ENCODE measurements at regions not wholly inside any gene's neighbourhood (a gene's known extent, or its start where the extent isn't known, plus 50 kb on each side); places are given as distances from the start of the nearest gene placed in this dataset.

DNA sequence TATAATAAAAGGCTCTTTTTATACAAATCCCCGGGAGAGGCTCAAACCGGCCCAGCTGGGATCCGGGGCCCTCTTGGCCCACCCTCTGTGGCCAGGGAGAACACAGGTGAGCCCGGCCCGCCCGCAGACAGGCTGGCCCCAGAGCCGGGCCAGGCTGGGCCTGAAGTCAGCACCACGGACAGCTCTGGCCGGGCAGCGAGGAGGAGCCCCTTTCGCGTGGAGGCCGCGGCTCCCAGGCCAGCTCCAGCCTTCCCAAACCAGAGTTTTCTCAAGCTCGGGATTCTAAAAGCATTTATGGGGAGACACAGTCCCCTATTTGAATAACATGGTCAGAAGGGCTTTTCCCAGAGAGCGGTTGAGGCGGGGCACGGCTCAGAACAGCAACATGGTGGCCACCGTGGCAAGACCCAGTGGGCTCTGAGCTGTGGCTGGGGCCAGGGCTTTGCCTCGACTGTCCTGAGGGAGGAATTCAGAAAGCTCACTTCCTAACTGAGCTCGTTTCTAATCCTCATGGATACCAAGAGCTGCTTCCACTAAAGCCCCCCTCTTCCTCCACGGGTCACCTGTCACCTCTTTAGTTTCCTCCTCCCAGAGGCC lies 115.4 kb downstream of the BRD1 start:
- H3K4me3 ChIP-seq (ENCODE audit: low read length) = no peak overlapping the region
- ChIA-PET POLR2A (no interaction called here), CTCF (interaction anchor here (1.1 kb wide), 1 partner anchor 12 kb away, joined by 3 read pairs; no protein-coding TSS in a partner anchor)
- peaks cover 0 to 16% (median 0%) of the 10 kb centered on the region in 3 donors for H3K36me3 Mint-ChIP-seq
- DNase-seq = no peak
- H3K27me3 ChIP-seq (ENCODE audit: insufficient read depth, low read length, poor library complexity, severe bottlenecking) = peaks cover 12% of the 10 kb centered on the region
- H3K27me3 Mint-ChIP-seq = peaks cover 26 to 49% of the 10 kb centered on the region in 2 donors
- H3K4me3 Mint-ChIP-seq = no peak overlapping the region
- H3K9me3 ChIP-seq (ENCODE audit: low read length) = no peaks in the 10 kb centered on the region
- peaks cover 0 to 15% (median 12%) of the 10 kb centered on the region in 5 donors for H3K9me3 Mint-ChIP-seq
- no peaks in the 10 kb centered on the region for H3K4me1 Mint-ChIP-seq
- no peak overlapping the region for H3K27ac Mint-ChIP-seq
- no peak overlapping the region for H3K27ac ChIP-seq (ENCODE audit: low read depth, low read length)
- no peaks in the 10 kb centered on the region for H3K4me1 ChIP-seq (ENCODE audit: insufficient read depth, low read length)
- no peaks in the 10 kb centered on the region for H3K36me3 ChIP-seq (ENCODE audit: insufficient read depth, low read length)

DNA sequence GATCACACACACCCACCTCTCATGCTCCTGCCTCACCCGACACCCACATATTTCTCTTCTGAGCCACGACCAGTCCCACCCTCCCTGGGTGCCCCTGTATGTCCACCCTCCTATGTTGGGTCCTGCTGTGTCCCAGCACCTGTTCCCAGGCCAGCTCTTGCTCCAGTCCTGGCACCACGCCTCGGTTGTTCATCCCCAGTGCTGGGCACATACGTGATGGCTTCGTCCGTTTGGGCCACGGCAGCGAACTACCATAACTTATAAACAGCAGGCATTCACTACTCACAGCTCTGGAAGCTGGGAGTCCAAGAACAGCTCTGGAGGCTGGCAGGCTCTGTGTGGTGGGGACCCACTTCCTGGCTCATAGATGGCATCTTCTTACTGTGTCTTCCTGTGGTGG lies 116.9 kb downstream of the BRD1 start:
- H3K36me3 Mint-ChIP-seq = peaks cover 0 to 16% (median 0%) of the 10 kb centered on the region in 3 donors
- H3K4me1 ChIP-seq (ENCODE audit: insufficient read depth, low read length) = peaks cover 3% of the 10 kb centered on the region

DNA sequence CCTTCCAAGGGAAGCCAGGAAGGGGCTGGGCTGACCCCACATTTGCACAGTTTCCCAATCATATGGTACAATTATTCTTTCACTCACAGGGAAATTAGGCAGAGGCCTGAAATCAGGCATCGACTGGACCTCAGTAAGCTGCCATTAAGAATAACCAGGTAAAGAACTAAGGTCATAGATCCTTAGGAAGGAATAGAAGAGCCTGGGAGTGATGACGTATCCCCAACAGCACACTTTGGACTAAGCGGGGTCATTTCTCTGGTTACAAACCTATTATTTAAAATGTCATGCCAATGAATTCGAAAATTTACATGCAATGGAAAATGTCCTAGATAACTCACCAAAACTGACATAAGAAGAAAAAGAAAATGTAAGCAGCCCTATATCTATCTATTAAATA lies 118.2 kb downstream of the BRD1 start:
- Mint-ChIP-seq H3K4me3 (no peak overlapping the region), H3K4me1 (no peaks in the 10 kb centered on the region), H3K36me3 (peaks cover 0 to 16% (median 0%) of the 10 kb centered on the region in 3 donors), H3K27me3 (peaks cover 29 to 64% of the 10 kb centered on the region in 2 donors), H3K9me3 (peaks cover 0 to 15% (median 12%) of the 10 kb centered on the region in 5 donors), H3K27ac (no peak overlapping the region)
- peaks cover 12% of the 10 kb centered on the region for H3K27me3 ChIP-seq (ENCODE audit: insufficient read depth, low read length, poor library complexity, severe bottlenecking)
- DNase-seq = no peak
- H3K36me3 ChIP-seq (ENCODE audit: insufficient read depth, low read length) = no peaks in the 10 kb centered on the region
- CTCF ChIA-PET = no interaction called here
- POLR2A ChIA-PET = no interaction called here
- no peak overlapping the region for H3K27ac ChIP-seq (ENCODE audit: low read depth, low read length)
- no peak overlapping the region for H3K4me3 ChIP-seq (ENCODE audit: low read length)
- H3K4me1 ChIP-seq (ENCODE audit: insufficient read depth, low read length) = peaks cover 6% of the 10 kb centered on the region
- no peaks in the 10 kb centered on the region for H3K9me3 ChIP-seq (ENCODE audit: low read length)

More for the DNA sequence above, 116.9 kb downstream of the BRD1 start:
- peaks cover 27 to 60% of the 10 kb centered on the region in 2 donors for H3K27me3 Mint-ChIP-seq
- no peaks in the 10 kb centered on the region for H3K4me1 Mint-ChIP-seq
- Histone ChIP-seq H3K27ac (ENCODE audit: low read depth, low read length) (no peak overlapping the region), H3K27me3 (ENCODE audit: insufficient read depth, low read length, poor library complexity, severe bottlenecking) (peaks cover 12% of the 10 kb centered on the region), H3K4me3 (ENCODE audit: low read length) (no peak overlapping the region), H3K9me3 (ENCODE audit: low read length) (no peaks in the 10 kb centered on the region), H3K36me3 (ENCODE audit: insufficient read depth, low read length) (no peaks in the 10 kb centered on the region)
- ChIA-PET POLR2A (no interaction called here), CTCF (no interaction called here)
- no peak overlapping the region for H3K27ac Mint-ChIP-seq
- no peak overlapping the region for H3K4me3 Mint-ChIP-seq
- H3K9me3 Mint-ChIP-seq = peaks cover 0 to 15% (median 12%) of the 10 kb centered on the region in 5 donors
- DNase-seq = no peak

DNA sequence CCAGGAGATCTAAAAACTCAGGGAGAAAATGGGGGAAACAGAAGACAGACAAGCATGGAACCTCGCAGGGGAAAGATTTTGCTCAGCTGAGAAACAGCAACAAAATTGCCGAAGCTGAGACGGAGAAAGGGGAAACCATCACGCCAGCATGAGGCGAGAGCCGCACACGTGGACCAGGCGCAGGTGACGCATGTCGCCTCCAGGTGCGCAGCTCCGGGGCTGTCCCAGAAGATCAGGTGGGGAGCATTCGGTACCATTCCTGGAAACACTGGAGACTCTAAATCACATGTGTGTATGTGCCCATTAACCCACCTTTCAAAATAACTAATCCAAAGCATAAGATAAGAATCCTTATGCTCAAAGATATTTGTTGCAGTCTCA lies 121.7 kb downstream of the BRD1 start:
- no peak overlapping the region for H3K4me3 ChIP-seq (ENCODE audit: low read length)
- H3K27ac Mint-ChIP-seq = peak overlapping the region in 1 of 8 donors; percentile 56
- peaks cover 10 to 28% (median 25%) of the 10 kb centered on the region in 5 donors for H3K9me3 Mint-ChIP-seq
- peaks cover 36 to 62% of the 10 kb centered on the region in 2 donors for H3K27me3 Mint-ChIP-seq
- ChIA-PET CTCF (no interaction called here), POLR2A (no interaction called here)
- peaks cover 3% of the 10 kb centered on the region for H3K9me3 ChIP-seq (ENCODE audit: low read length)
- peaks cover 6% of the 10 kb centered on the region for H3K4me1 ChIP-seq (ENCODE audit: insufficient read depth, low read length)
- H3K27ac ChIP-seq (ENCODE audit: low read depth, low read length) = no peak overlapping the region
- no peaks in the 10 kb centered on the region for H3K36me3 ChIP-seq (ENCODE audit: insufficient read depth, low read length)
- H3K27me3 ChIP-seq (ENCODE audit: insufficient read depth, low read length, poor library complexity, severe bottlenecking) = peaks cover 8% of the 10 kb centered on the region
- no peaks in the 10 kb centered on the region for H3K4me1 Mint-ChIP-seq
- no peak overlapping the region for H3K4me3 Mint-ChIP-seq
- DNase-seq = no peak
- H3K36me3 Mint-ChIP-seq = peaks cover 0 to 17% (median 0%) of the 10 kb centered on the region in 3 donors

DNA sequence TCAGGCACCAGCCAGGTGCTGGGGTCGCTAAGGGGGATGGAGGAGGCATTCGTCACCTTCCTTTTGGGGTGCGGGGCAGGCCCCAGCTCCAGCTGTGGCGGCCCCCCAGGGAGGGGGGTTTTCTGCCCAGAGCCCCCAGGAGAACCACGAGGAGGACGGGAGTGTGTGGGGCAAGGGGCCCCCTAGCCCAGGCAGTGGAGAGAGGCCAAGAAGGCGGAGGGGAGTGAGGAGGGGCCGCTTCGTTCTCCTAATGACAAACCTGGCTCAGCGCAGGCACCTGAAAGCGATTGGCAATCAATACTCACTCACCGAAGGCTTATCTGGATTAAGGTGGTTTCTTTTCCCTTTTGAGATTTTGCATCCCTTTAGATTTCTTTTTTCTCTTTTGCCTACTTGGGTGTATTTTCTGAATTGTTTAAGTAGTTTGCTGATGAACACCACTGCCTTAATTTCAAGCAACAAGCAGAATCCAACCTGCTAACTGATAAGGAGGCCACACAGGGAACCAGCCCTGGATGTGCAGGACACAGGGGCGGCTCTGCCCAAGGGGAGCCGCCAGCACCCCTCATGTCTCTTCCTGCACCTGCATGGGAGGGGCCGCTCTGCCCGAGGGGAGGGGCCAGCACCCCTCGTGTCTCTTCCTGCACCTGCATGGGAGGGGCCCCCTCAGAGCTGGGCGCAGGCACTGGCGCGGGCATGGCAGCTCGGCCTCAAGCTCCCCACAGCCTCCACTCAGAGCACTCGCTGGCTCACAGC lies 122.3 kb downstream of the BRD1 start:
- peaks cover 6% of the 10 kb centered on the region for H3K4me1 ChIP-seq (ENCODE audit: insufficient read depth, low read length)
- no peak overlapping the region for H3K4me3 ChIP-seq (ENCODE audit: low read length)
- Mint-ChIP-seq H3K36me3 (peaks cover 0 to 12% (median 0%) of the 10 kb centered on the region in 3 donors), H3K9me3 (peaks cover 10 to 28% (median 20%) of the 10 kb centered on the region in 5 donors), H3K4me3 (no peak overlapping the region), H3K4me1 (no peaks in the 10 kb centered on the region), H3K27ac (peak overlapping the region in 2 of 8 donors; percentile 19 to 56), H3K27me3 (peaks cover 38 to 62% of the 10 kb centered on the region in 2 donors)
- CTCF ChIA-PET = no interaction called here
- peaks cover 3% of the 10 kb centered on the region for H3K9me3 ChIP-seq (ENCODE audit: low read length)
- POLR2A ChIA-PET = no interaction called here
- H3K27me3 ChIP-seq (ENCODE audit: insufficient read depth, low read length, poor library complexity, severe bottlenecking) = peaks cover 3% of the 10 kb centered on the region
- H3K36me3 ChIP-seq (ENCODE audit: insufficient read depth, low read length) = no peaks in the 10 kb centered on the region
- peak in 1 of 5 donors; percentile 30 for DNase-seq
- H3K27ac ChIP-seq (ENCODE audit: low read depth, low read length) = no peak overlapping the region

DNA sequence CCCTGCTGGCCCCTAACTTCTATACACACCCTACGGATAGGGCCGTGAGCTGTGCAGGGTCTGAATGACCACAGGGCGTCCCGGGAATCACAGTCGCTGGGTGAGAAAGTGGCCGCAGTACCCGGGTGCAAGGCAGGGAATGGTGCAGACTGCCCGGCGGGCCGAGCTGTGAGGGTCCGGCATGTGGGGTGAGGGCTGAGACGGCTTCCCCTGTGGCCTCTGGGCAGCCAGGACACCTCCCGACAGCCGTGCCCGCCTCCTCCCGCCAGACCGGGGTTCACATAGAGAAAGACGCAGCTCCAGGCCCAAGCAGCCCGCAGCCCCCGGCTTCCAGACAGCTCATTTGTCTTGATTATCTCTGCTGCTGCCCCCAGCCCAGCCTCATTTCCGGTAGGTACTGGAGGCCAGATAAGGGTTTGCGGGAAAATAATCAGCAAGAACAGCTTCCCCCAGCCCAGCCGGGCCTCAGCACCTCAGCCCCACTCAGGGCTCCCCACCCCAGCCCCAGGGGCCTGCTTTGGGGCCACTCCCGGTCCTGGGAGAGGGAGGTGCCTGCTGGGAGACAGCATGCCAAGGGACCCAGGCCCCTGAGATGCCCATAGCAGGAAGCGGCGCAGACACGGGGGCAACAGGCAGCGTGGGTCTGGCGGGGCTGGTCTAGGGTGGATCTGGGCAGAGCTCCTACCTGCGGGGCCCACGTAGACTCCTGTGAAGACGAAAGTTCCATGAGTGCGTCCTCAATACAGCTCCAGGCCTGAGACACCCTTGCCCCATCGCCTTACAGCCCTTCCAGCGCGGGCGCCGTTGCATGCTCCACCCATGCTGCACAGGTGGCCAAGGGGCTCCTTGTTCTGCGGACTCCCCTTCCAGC lies 123.1 kb downstream of the BRD1 start:
- no peak overlapping the region for H3K27ac ChIP-seq (ENCODE audit: low read depth, low read length)
- H3K9me3 ChIP-seq (ENCODE audit: low read length) = peaks cover 3% of the 10 kb centered on the region
- no peaks in the 10 kb centered on the region for H3K4me1 Mint-ChIP-seq
- H3K9me3 Mint-ChIP-seq = peaks cover 7 to 23% (median 15%) of the 10 kb centered on the region in 5 donors
- peaks cover 0 to 8% (median 0%) of the 10 kb centered on the region in 3 donors for H3K36me3 Mint-ChIP-seq
- H3K4me1 ChIP-seq (ENCODE audit: insufficient read depth, low read length) = peaks cover 6% of the 10 kb centered on the region
- DNase-seq = peak in 1 of 5 donors; percentile 35
- no peak overlapping the region for H3K4me3 ChIP-seq (ENCODE audit: low read length)
- H3K4me3 Mint-ChIP-seq = no peak overlapping the region
- peaks cover 3% of the 10 kb centered on the region for H3K27me3 ChIP-seq (ENCODE audit: insufficient read depth, low read length, poor library complexity, severe bottlenecking)
- H3K27ac Mint-ChIP-seq = no peak overlapping the region
- CTCF ChIA-PET = no interaction called here
- POLR2A ChIA-PET = no interaction called here
- H3K27me3 Mint-ChIP-seq = peaks cover 34 to 57% of the 10 kb centered on the region in 2 donors
- no peaks in the 10 kb centered on the region for H3K36me3 ChIP-seq (ENCODE audit: insufficient read depth, low read length)

DNA sequence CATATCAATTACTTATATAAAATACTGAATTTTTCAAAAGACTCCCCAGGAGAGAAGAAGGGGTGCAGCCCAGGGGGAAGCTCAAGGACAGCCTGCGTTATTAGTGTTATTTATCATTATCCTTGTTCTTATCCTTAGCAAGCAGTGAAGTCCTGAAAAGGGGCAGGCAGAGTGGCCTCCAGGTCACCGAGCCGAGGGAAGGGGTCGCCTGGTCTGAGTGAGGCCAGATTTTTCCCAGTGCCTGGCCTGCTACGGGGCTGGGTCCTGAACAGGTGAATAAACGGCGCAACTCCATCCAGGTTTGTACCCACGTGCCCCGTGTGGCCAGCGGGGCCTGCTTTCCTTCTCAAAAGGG lies 123.7 kb downstream of the BRD1 start:
- DNase-seq = no peak
- Mint-ChIP-seq H3K4me1 (no peaks in the 10 kb centered on the region), H3K4me3 (no peak overlapping the region), H3K36me3 (peaks cover 0 to 6% (median 0%) of the 10 kb centered on the region in 3 donors), H3K27ac (no peak overlapping the region), H3K27me3 (peaks cover 34 to 54% of the 10 kb centered on the region in 2 donors), H3K9me3 (peaks cover 6 to 23% (median 11%) of the 10 kb centered on the region in 5 donors)
- H3K27ac ChIP-seq (ENCODE audit: low read depth, low read length) = no peak overlapping the region
- CTCF ChIA-PET = no interaction called here
- no peaks in the 10 kb centered on the region for H3K36me3 ChIP-seq (ENCODE audit: insufficient read depth, low read length)
- H3K9me3 ChIP-seq (ENCODE audit: low read length) = peaks cover 3% of the 10 kb centered on the region
- H3K27me3 ChIP-seq (ENCODE audit: insufficient read depth, low read length, poor library complexity, severe bottlenecking) = peaks cover 3% of the 10 kb centered on the region
- peaks cover 6% of the 10 kb centered on the region for H3K4me1 ChIP-seq (ENCODE audit: insufficient read depth, low read length)
- POLR2A ChIA-PET = no interaction called here
- H3K4me3 ChIP-seq (ENCODE audit: low read length) = no peak overlapping the region

DNA sequence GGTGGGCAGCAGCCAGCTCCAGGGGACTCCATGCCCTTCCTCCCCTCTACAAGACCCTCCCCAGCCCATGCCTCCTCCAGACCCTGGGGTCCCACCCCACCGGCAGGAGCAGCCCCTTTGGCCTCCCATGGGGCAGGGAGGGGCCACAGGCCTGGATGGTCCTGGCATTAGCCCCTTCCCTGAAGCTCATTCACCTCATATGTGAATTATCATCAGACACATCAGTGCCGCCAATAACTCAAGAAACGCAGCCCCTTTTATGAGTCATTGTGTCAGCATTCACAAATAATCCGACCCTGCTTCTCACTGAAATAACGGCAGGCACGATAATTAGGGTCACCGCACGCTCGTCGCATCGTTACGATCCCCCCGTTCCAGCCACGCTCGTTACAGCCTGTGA lies 124.2 kb downstream of the BRD1 start:
- DNase-seq = peak in 1 of 5 donors; percentile 20
- no peak overlapping the region for H3K4me3 ChIP-seq (ENCODE audit: low read length)
- peaks cover 0 to 3% (median 0%) of the 10 kb centered on the region in 3 donors for H3K36me3 Mint-ChIP-seq
- POLR2A ChIA-PET = no interaction called here
- H3K4me3 Mint-ChIP-seq = no peak overlapping the region
- H3K9me3 Mint-ChIP-seq = peaks cover 4 to 23% (median 11%) of the 10 kb centered on the region in 5 donors
- H3K27ac ChIP-seq (ENCODE audit: low read depth, low read length) = no peak overlapping the region
- no peak overlapping the region for H3K27ac Mint-ChIP-seq
- H3K27me3 ChIP-seq (ENCODE audit: insufficient read depth, low read length, poor library complexity, severe bottlenecking) = peaks cover 3% of the 10 kb centered on the region
- H3K9me3 ChIP-seq (ENCODE audit: low read length) = peaks cover 3% of the 10 kb centered on the region
- CTCF ChIA-PET = no interaction called here
- peaks cover 6% of the 10 kb centered on the region for H3K4me1 ChIP-seq (ENCODE audit: insufficient read depth, low read length)
- H3K36me3 ChIP-seq (ENCODE audit: insufficient read depth, low read length) = no peaks in the 10 kb centered on the region
- H3K27me3 Mint-ChIP-seq = peaks cover 29 to 50% of the 10 kb centered on the region in 2 donors
- no peaks in the 10 kb centered on the region for H3K4me1 Mint-ChIP-seq

Data from CD8-positive, alpha-beta memory T cell (primary cell).